Chondrocyte (in vitro differentiated cells): ENCODE measurements at regions not wholly inside any gene's neighbourhood (a gene's known extent, or its start where the extent isn't known, plus 50 kb on each side); places are given as distances from the start of the nearest gene placed in this dataset.

Source experiments
- DNase-seq: peaks from one replicate; pipeline ENCODE4 v3.0.0; 2021; ENCODE audit warnings: mixed read lengths, low spot score
- H3K27ac Mint-ChIP-seq: one replicate; pipeline ENCODE4 v1.8.0; 2021; ENCODE audit warnings: mild to moderate bottlenecking, moderate library complexity, mixed read lengths; ENCODE audit not compliant: unreplicated experiment
- H3K27me3 Mint-ChIP-seq: 2 replicates; pipeline ENCODE4 v1.8.0; 2021; ENCODE audit warnings: low read depth, mixed read lengths
- H3K36me3 Mint-ChIP-seq: 2 replicates; pipeline ENCODE4 v1.8.0; 2021; ENCODE audit warnings: low read depth, mixed read lengths
- H3K4me1 Mint-ChIP-seq: 2 replicates; pipeline ENCODE4 v1.8.0; 2021; ENCODE audit warnings: low read depth, mild to moderate bottlenecking, mixed read lengths
- H3K4me3 Mint-ChIP-seq: one replicate; pipeline ENCODE4 v1.8.0; 2021; ENCODE audit warnings: mild to moderate bottlenecking, moderate library complexity, mixed read lengths; ENCODE audit not compliant: unreplicated experiment
- H3K9me3 Mint-ChIP-seq: 2 replicates; pipeline ENCODE4 v1.8.0; 2021; ENCODE audit warnings: low read depth, mixed read lengths
- CTCF ChIP-seq: fragments of 200-600 bp; sonication (generic); IDR thresholded peaks from 2 replicates; pipeline ENCODE4 v1.5.0; 2021; ENCODE audit warnings: antibody characterized with exemption, mild to moderate bottlenecking, moderate library complexity

DNA sequence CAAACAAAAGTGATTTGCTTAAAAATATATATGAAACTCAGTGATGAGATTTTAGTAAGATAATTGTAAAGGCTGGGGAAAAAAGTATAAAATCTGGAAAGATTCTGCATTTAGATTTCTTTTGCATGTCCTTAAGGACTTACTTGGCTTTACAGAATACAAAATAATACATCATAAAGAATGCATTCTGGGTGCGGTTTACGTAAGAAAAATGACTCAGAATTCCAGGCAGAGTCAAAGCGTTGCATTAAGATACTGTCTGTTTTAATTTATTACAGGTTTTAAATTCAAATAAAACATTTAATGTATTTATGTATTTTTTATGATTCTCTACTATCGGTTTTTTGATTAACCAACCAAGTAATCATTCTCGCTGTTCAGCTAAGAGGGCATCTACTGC is 178.0 kb downstream of the SH3BP4 start:
- no peak overlapping the region for H3K27ac Mint-ChIP-seq
- H3K36me3 Mint-ChIP-seq = no peaks in the 10 kb centered on the region
- H3K9me3 Mint-ChIP-seq = no peaks in the 10 kb centered on the region
- no peak overlapping the region for H3K4me3 Mint-ChIP-seq
- no peak for DNase-seq
- H3K27me3 Mint-ChIP-seq = peaks cover 3% of the 10 kb centered on the region
- peaks cover 8% of the 10 kb centered on the region for H3K4me1 Mint-ChIP-seq
- no peak for TF ChIP-seq CTCF

GRCh38 chr2:235131334-235132305 is 179.8 kb downstream of the SH3BP4 start:
- Mint-ChIP-seq H3K4me3 (no peak overlapping the region), H3K27me3 (no peaks in the 10 kb centered on the region), H3K4me1 (peaks cover 8% of the 10 kb centered on the region), H3K27ac (no peak overlapping the region), H3K9me3 (no peaks in the 10 kb centered on the region), H3K36me3 (no peaks in the 10 kb centered on the region)
- DNase-seq = no peak
- TF ChIP-seq CTCF = no peak

GRCh38 chr2:235132651-235133050 is 180.8 kb downstream of the SH3BP4 start:
- peak; percentile 15 for TF ChIP-seq CTCF
- H3K27me3 Mint-ChIP-seq = no peaks in the 10 kb centered on the region
- H3K4me1 Mint-ChIP-seq = peaks cover 3% of the 10 kb centered on the region
- no peaks in the 10 kb centered on the region for H3K36me3 Mint-ChIP-seq
- no peak overlapping the region for H3K4me3 Mint-ChIP-seq
- no peak for DNase-seq
- no peak overlapping the region for H3K27ac Mint-ChIP-seq
- no peaks in the 10 kb centered on the region for H3K9me3 Mint-ChIP-seq

DNA sequence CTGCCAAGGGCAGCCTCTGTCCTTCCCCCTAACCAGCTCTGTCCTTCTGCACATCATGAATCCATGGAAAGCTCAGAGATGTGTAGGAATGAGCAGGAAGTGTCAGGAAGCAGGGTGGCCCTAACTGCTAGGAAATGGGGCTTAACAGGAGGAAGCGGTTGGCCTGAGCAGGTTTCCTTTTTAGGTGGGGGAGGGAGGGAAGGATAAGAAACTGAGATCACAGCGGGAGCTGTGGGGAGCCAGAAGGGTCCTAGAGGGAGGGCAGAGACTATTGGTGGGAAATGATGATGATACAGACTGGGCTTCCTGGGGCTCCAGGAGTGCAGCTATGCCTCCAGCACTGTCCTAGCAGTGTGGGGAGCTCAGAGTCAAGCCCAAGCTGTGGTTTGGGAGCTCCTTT is 182.0 kb downstream of the SH3BP4 start:
- Mint-ChIP-seq H3K4me3 (no peak overlapping the region), H3K27ac (no peak overlapping the region), H3K4me1 (peaks cover 3% of the 10 kb centered on the region), H3K36me3 (no peaks in the 10 kb centered on the region), H3K9me3 (no peaks in the 10 kb centered on the region), H3K27me3 (no peaks in the 10 kb centered on the region)
- no peak for DNase-seq
- TF ChIP-seq CTCF = no peak

GRCh38 chr2:235134420-235134819 is 182.6 kb downstream of the SH3BP4 start:
- Mint-ChIP-seq H3K27me3 (no peaks in the 10 kb centered on the region), H3K9me3 (no peaks in the 10 kb centered on the region)
- no peak for TF ChIP-seq CTCF

More at GRCh38 chr2:235134420-235134819, 182.6 kb downstream of the SH3BP4 start:
- Mint-ChIP-seq H3K36me3 (no peaks in the 10 kb centered on the region), H3K4me3 (no peak overlapping the region), H3K27ac (no peak overlapping the region), H3K4me1 (peaks cover 3% of the 10 kb centered on the region)
- no peak for DNase-seq
